ENCODE measurements at regions not wholly inside any gene's neighbourhood (a gene's known extent, or its start where the extent isn't known, plus 50 kb on each side); places are given as distances from the start of the nearest gene placed in this dataset.

- no peak for DNase-seq (ENCODE audit: low read depth in 2 of 2)
- no peaks in the 10 kb centered on the region for H4K20me1 ChIP-seq (ENCODE audit: control insufficient read depth, extremely low read depth, insufficient read depth, low read length)
Observed at GRCh38 chr3:102255736-102256135, 179.1 kb upstream of the ZPLD1 start.

GRCh38 chr3:102258666-102259227, 176.1 kb upstream of the ZPLD1 start:
- no peak overlapping the region for H2AFZ ChIP-seq (ENCODE audit: low read length)

More at GRCh38 chr3:102255736-102256135, 179.1 kb upstream of the ZPLD1 start:
- Histone ChIP-seq H3K9ac (ENCODE audit: insufficient read depth, low read length) (no peak overlapping the region), H3K79me2 (ENCODE audit: control insufficient read depth, insufficient read depth, low read length) (no peaks in the 10 kb centered on the region), H3K4me3 (replicated peaks in 1 of 4; ENCODE audit: control extremely low read depth in 1 of 4, insufficient read depth in 1 of 4, low read depth in 3 of 4, low read length in 4 of 4) (no peak overlapping the region), H3K4me1 (ENCODE audit: control insufficient read depth, extremely low read depth, insufficient read depth, low read length) (no peaks in the 10 kb centered on the region), H3K36me3 (ENCODE audit: control insufficient read depth, insufficient read depth, low read length) (no peaks in the 10 kb centered on the region), H3K27me3 (ENCODE audit: control insufficient read depth, insufficient read depth, low read length) (no peaks in the 10 kb centered on the region), H3K4me2 (ENCODE audit: extremely low read depth, insufficient read depth, low read length) (no peak overlapping the region), H3K27ac (ENCODE audit: insufficient read depth, low read length) (no peak overlapping the region), H3K9me3 (ENCODE audit: control insufficient read depth, insufficient read depth, low read depth, low read length) (no peaks in the 10 kb centered on the region), H2AFZ (ENCODE audit: low read length) (no peak overlapping the region)
- no peak for TF ChIP-seq EZH2 (IDR thresholded peaks at IDR 0.05; ENCODE audit: low read length, missing control alignments)
- no peak for TF ChIP-seq CTCF (conservative IDR thresholded peaks at IDR 0.05 in 1 of 2, IDR thresholded peaks at IDR 0.05 in 1 of 2; ENCODE audit: low read depth in 1 of 2, low read length in 2 of 2)

DNA sequence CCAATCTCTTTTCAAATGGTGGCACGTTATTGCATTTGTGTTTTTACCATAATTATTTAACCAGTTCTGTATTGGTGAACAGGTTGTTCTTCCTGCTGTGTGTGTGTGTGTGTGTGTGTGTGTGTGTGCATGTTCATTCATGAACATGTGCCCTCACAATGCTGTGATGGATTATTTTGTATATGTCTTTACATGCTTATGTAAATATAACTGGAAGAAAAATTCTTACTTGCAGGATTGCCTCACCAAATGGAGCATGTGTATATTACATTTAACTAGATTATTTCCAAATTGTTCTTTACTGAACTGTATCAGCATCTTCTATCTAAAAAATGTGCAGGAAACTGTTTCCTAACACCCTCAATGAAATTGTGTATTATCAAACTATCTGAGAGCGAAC, 175.2 kb upstream of the ZPLD1 start:
- Histone ChIP-seq H3K36me3 (ENCODE audit: control insufficient read depth, insufficient read depth, low read length) (no peaks in the 10 kb centered on the region), H3K9ac (ENCODE audit: insufficient read depth, low read length) (no peak overlapping the region), H4K20me1 (ENCODE audit: control insufficient read depth, extremely low read depth, insufficient read depth, low read length) (no peaks in the 10 kb centered on the region), H3K4me2 (ENCODE audit: extremely low read depth, insufficient read depth, low read length) (no peak overlapping the region), H2AFZ (ENCODE audit: low read length) (no peak overlapping the region), H3K9me3 (ENCODE audit: control insufficient read depth, insufficient read depth, low read depth, low read length) (no peaks in the 10 kb centered on the region), H3K4me1 (ENCODE audit: control insufficient read depth, extremely low read depth, insufficient read depth, low read length) (no peaks in the 10 kb centered on the region), H3K27ac (ENCODE audit: insufficient read depth, low read length) (no peak overlapping the region), H3K79me2 (ENCODE audit: control insufficient read depth, insufficient read depth, low read length) (no peaks in the 10 kb centered on the region), H3K27me3 (ENCODE audit: control insufficient read depth, insufficient read depth, low read length) (no peaks in the 10 kb centered on the region), H3K4me3 (replicated peaks in 1 of 4; ENCODE audit: control extremely low read depth in 1 of 4, insufficient read depth in 1 of 4, low read depth in 3 of 4, low read length in 4 of 4) (no peak overlapping the region)
- TF ChIP-seq EZH2 (IDR thresholded peaks at IDR 0.05; ENCODE audit: low read length, missing control alignments) (no peak), CTCF (conservative IDR thresholded peaks at IDR 0.05 in 1 of 2, IDR thresholded peaks at IDR 0.05 in 1 of 2; ENCODE audit: low read depth in 1 of 2, low read length in 2 of 2) (no peak)
- DNase-seq (ENCODE audit: low read depth in 2 of 2), result no peak

More at GRCh38 chr3:102258666-102259227, 176.1 kb upstream of the ZPLD1 start:
- no peaks in the 10 kb centered on the region for H3K79me2 ChIP-seq (ENCODE audit: control insufficient read depth, insufficient read depth, low read length)
- H3K27ac ChIP-seq (ENCODE audit: insufficient read depth, low read length), result no peak overlapping the region
- TF ChIP-seq EZH2 (IDR thresholded peaks at IDR 0.05; ENCODE audit: low read length, missing control alignments), result no peak
- no peak for TF ChIP-seq CTCF (conservative IDR thresholded peaks at IDR 0.05 in 1 of 2, IDR thresholded peaks at IDR 0.05 in 1 of 2; ENCODE audit: low read depth in 1 of 2, low read length in 2 of 2)
- no peaks in the 10 kb centered on the region for H3K36me3 ChIP-seq (ENCODE audit: control insufficient read depth, insufficient read depth, low read length)
- H3K4me1 ChIP-seq (ENCODE audit: control insufficient read depth, extremely low read depth, insufficient read depth, low read length), result no peaks in the 10 kb centered on the region
- no peak overlapping the region for H3K4me2 ChIP-seq (ENCODE audit: extremely low read depth, insufficient read depth, low read length)
- H3K9ac ChIP-seq (ENCODE audit: insufficient read depth, low read length), result no peak overlapping the region
- no peak overlapping the region for H3K4me3 ChIP-seq (replicated peaks in 1 of 4; ENCODE audit: control extremely low read depth in 1 of 4, insufficient read depth in 1 of 4, low read depth in 3 of 4, low read length in 4 of 4)
- H3K9me3 ChIP-seq (ENCODE audit: control insufficient read depth, insufficient read depth, low read depth, low read length), result no peaks in the 10 kb centered on the region
- H4K20me1 ChIP-seq (ENCODE audit: control insufficient read depth, extremely low read depth, insufficient read depth, low read length), result no peaks in the 10 kb centered on the region
- DNase-seq (ENCODE audit: low read depth in 2 of 2), result no peak
- no peaks in the 10 kb centered on the region for H3K27me3 ChIP-seq (ENCODE audit: control insufficient read depth, insufficient read depth, low read length)

Measured in fibroblast of lung (primary cell).